ENCODE measurements at regions not wholly inside any gene's neighbourhood (a gene's known extent, or its start where the extent isn't known, plus 50 kb on each side); places are given as distances from the start of the nearest gene placed in this dataset.

- TF ChIP-seq CTCF (IDR thresholded peaks at IDR 0.05; ENCODE audit: extremely low read depth in 1 of 2, insufficient read depth in 1 of 2, low read depth in 1 of 2, low read length in 2 of 2) (no peak), EZH2 (IDR thresholded peaks at IDR 0.05; ENCODE audit: borderline replicate concordance, low read depth, low read length, severe bottlenecking) (no peak), POLR2A (IDR thresholded peaks at IDR 0.05; ENCODE audit: low read depth, low read length) (no peak), POLR2AphosphoS5 (IDR thresholded peaks at IDR 0.05; ENCODE audit: insufficient read depth, low read depth, low read length) (no peak)
- TF ChIP-seq, protein P1, sequence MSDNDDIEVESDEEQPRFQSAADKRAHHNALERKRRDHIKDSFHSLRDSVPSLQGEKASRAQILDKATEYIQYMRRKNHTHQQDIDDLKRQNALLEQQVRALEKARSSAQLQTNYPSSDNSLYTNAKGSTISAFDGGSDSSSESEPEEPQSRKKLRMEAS (IDR thresholded peaks at IDR 0.05; ENCODE audit: insufficient read depth, insufficient read length), result no peak
Observed at GRCh38 chr5:3784854-3785253, 189.2 kb downstream of the IRX1 start.
